Mucosa of stomach (tissue), 1 donor: ENCODE measurements at regions not wholly inside any gene's neighbourhood (a gene's known extent, or its start where the extent isn't known, plus 50 kb on each side); places are given as distances from the start of the nearest gene placed in this dataset.

Experiments
- H3K27me3 ChIP-seq: one replicate; pipeline ENCODE4 v1.7.0; 2013; ENCODE audit warnings: mild to moderate bottlenecking, low read length; ENCODE audit not compliant: control insufficient read depth, insufficient read depth
- H3K36me3 ChIP-seq: one replicate; pipeline ENCODE4 v1.7.0; 2013; ENCODE audit warnings: low read length; ENCODE audit not compliant: control insufficient read depth, insufficient read depth
- H3K4me1 ChIP-seq: one replicate; pipeline ENCODE4 v1.7.0; 2013; ENCODE audit warnings: mild to moderate bottlenecking, low read length; ENCODE audit not compliant: control insufficient read depth, insufficient read depth
- H3K4me3 ChIP-seq: one replicate; pipeline ENCODE4 v1.7.0; 2013; ENCODE audit warnings: low read length
- H3K9ac ChIP-seq: one replicate; pipeline ENCODE4 v1.7.0; 2013; ENCODE audit warnings: mild to moderate bottlenecking, low read length, moderate library complexity
- H3K9me3 ChIP-seq: one replicate; pipeline ENCODE4 v1.7.0; 2013; ENCODE audit warnings: mild to moderate bottlenecking, low read length, moderate library complexity; ENCODE audit not compliant: control insufficient read depth
- donor health status: Pancreatic carcinoma.

DNA sequence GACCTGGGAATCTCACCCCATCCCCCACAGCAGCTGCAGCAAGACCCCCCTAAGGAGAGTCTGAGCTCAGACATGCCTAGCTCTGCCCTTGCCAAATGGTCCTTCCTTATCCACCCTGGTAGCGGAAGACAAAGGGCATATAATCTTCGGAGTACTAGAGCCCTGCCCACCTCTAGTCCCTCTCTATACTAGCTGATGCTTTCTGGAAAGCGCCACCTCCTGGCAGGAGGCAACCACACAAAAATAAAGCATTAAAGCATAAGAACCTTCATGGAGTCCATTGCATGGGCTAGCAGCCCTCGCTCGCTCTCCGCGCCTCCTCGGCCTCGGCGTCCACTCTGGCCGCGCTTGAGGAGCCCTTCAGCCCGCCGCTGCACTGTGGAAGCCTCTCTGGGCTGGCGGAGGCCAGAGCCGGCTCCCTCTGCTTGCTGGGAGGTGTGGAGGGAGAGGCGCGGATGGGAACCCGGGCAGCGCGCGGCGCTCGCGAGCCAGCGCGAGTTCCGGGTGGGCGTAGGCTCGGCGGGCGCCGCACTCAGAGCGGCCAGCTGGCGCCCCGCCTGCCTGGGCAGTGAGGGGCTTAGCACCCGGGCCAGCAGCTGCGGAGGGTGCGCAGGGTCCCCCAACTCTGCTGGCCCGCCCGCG is 941.2 kb downstream of the SUCLG1 start:
- Histone ChIP-seq H3K4me1 (no peaks in the 10 kb centered on the region), H3K36me3 (no peaks in the 10 kb centered on the region), H3K4me3 (no peak overlapping the region), H3K9me3 (no peaks in the 10 kb centered on the region), H3K27me3 (no peaks in the 10 kb centered on the region), H3K9ac (no peak overlapping the region)

DNA sequence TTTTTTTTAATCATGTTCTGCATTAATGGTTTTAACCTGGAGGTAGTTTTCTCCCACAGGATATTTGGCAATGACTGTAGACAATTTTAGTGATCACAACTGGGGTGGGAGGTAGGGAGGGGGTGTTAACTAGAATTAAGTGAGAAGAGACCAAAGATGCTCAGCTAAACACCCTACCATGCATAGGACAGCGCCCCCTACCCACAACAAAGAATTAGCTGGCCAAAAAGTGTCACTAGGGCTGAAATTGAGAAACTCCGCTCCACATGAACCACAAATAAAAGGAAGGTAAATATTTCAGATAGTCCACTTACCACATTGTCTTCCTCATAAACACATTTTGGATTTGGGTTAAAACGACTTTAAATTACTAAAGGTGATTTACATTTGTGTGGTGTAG is 942.6 kb downstream of the SUCLG1 start:
- Histone ChIP-seq H3K9me3 (no peaks in the 10 kb centered on the region), H3K27me3 (no peaks in the 10 kb centered on the region), H3K36me3 (no peaks in the 10 kb centered on the region), H3K4me1 (no peaks in the 10 kb centered on the region), H3K4me3 (no peak overlapping the region), H3K9ac (no peak overlapping the region)

DNA sequence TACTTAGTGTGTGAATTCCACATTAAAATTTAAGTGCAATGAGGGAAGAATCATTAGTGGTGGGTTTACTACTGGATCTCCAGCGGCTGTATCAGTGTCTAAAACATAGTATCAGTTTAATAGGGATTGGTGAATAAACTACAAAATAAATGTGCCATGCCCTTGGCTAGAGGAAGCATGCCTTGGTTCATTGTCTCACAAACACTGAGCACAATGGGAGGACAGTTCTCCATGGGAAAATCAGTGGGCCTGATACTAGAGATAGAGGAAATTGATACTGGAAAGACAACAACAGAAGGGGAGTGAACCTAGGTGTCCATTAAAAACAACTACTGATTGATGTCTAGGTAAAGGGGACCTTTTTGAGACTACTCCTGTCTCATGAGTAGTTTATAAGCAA is 971.6 kb downstream of the SUCLG1 start:
- H3K27me3 ChIP-seq, result no peaks in the 10 kb centered on the region
- H3K9ac ChIP-seq, result no peak overlapping the region
- H3K36me3 ChIP-seq, result no peaks in the 10 kb centered on the region
- no peaks in the 10 kb centered on the region for H3K4me1 ChIP-seq
- H3K4me3 ChIP-seq, result no peak overlapping the region
- H3K9me3 ChIP-seq, result no peaks in the 10 kb centered on the region

DNA sequence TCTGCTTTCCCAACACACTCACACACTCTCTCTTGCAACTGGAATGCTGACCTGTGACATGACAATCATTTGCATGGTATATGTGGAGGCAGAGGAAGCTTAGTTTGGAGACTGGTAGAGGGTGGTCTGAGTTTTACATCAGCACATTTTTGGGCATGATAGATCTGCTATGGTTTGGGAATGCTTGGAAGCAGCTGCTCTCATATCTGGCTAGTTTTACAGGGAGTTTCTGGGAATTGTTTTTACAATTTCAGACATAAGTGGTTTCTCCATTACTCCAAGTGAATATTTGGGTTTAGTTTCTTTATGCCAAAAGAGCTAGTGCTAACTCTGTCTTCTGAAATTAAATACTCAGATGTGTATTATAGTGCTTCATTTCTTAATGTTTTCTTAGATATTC is 977.6 kb downstream of the SUCLG1 start:
- no peaks in the 10 kb centered on the region for H3K36me3 ChIP-seq
- H3K4me1 ChIP-seq, result no peaks in the 10 kb centered on the region
- H3K27me3 ChIP-seq, result no peaks in the 10 kb centered on the region
- H3K9me3 ChIP-seq, result no peaks in the 10 kb centered on the region
- no peak overlapping the region for H3K9ac ChIP-seq
- no peak overlapping the region for H3K4me3 ChIP-seq

DNA sequence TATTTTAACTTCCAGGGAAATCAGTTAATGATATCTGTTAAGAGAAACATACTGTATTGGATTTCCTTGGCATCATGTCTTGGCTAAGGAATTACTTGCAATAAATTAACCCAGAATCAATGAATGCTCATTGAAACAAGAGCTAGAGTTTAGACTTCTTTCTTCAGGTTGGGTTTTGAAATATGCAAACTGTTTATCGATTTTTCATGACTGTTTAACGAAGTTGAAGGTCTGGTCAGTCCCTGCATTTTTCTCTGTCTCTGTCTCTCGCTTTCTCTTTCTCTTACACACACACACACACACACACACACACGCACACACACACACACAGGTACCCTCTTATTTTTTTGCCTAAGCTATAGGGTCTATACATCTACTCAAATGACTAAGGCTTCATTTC is 981.0 kb downstream of the SUCLG1 start:
- H3K4me1 ChIP-seq, result no peaks in the 10 kb centered on the region
- H3K9me3 ChIP-seq, result no peaks in the 10 kb centered on the region
- no peaks in the 10 kb centered on the region for H3K27me3 ChIP-seq
- H3K9ac ChIP-seq, result no peak overlapping the region
- no peak overlapping the region for H3K4me3 ChIP-seq
- H3K36me3 ChIP-seq, result no peaks in the 10 kb centered on the region

DNA sequence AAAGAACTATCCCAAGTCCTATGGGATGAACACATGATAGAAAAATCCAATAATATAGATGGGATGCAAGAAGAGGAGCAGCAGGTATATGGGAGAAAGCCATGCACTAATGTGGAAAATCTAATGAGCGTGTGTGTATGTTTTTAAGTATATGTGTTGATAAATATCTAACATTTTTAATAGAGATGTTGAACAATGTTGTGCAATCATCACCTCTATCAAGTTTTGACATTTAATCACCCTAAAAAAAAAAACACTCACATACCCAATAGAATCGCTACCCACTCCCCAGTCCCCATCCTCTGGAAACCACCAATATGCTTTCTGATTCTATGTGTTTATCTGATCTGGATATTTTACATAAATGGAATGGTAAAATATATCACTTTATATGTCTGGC is 983.7 kb downstream of the SUCLG1 start:
- Histone ChIP-seq H3K9ac (no peak overlapping the region), H3K4me3 (no peak overlapping the region), H3K36me3 (no peaks in the 10 kb centered on the region), H3K9me3 (no peaks in the 10 kb centered on the region), H3K4me1 (no peaks in the 10 kb centered on the region), H3K27me3 (no peaks in the 10 kb centered on the region)

DNA sequence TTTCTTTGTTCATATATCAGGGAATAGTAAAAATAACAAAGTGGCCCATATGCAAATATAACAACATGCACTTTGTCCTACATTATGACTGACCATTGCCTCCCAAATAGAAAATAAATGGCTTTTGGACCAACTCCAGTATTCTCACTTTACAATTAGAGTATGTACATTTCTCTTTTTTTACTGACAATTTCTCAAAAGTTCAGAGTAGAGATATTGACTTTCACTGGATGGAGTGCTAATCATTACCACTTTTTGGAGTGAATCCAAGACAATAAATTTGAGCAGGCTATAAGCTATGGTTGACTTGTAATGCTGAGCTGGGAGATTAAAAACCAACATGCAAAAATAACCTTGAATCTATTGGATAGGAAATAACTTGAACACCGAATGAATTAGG is 987.4 kb downstream of the SUCLG1 start:
- no peaks in the 10 kb centered on the region for H3K9me3 ChIP-seq
- H3K36me3 ChIP-seq, result no peaks in the 10 kb centered on the region
- no peaks in the 10 kb centered on the region for H3K4me1 ChIP-seq
- no peaks in the 10 kb centered on the region for H3K27me3 ChIP-seq
- no peak overlapping the region for H3K9ac ChIP-seq
- no peak overlapping the region for H3K4me3 ChIP-seq

DNA sequence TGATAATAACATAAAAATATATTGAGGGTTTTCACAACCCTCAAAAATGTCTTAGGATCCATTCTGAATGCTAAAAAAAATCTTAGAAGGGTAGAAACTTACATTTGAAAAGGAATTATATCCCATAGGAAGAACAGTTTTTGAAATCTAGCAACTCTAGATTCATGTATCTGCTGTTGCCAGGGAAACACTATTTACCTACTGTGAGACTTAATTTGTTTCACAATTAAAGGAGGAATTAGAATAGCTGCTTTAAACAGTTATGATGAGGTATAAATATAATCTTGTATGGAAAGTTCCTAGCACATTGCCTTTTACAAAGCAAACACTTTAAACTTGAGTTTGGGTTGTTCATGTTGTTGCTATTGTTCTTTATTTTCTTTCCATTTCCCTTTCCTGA is 988.2 kb downstream of the SUCLG1 start:
- H3K36me3 ChIP-seq, result no peaks in the 10 kb centered on the region
- H3K27me3 ChIP-seq, result no peaks in the 10 kb centered on the region
- H3K9me3 ChIP-seq, result no peaks in the 10 kb centered on the region
- no peak overlapping the region for H3K9ac ChIP-seq
- no peaks in the 10 kb centered on the region for H3K4me1 ChIP-seq
- H3K4me3 ChIP-seq, result no peak overlapping the region

DNA sequence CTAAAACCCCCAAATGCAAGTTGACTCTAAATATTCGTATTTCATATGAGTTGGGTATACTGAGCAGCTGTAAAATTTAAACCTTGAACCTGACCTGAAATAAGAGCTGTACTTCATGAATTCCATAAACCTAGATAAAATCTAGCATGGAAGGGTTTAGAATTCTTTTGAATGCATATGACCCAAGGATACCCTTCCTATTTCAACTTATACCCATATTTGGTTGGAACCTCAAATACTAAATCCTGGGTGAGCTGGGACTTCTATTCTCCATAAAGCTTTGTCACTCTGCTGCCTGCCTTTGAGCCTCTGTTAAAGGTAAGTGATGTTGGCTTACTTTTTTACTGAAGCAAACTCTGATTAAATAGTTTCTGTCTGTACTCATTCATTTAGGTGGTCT is 994.6 kb downstream of the SUCLG1 start:
- no peaks in the 10 kb centered on the region for H3K36me3 ChIP-seq
- H3K9ac ChIP-seq, result no peak overlapping the region
- H3K27me3 ChIP-seq, result no peaks in the 10 kb centered on the region
- no peaks in the 10 kb centered on the region for H3K4me1 ChIP-seq
- no peaks in the 10 kb centered on the region for H3K9me3 ChIP-seq
- H3K4me3 ChIP-seq, result no peak overlapping the region

DNA sequence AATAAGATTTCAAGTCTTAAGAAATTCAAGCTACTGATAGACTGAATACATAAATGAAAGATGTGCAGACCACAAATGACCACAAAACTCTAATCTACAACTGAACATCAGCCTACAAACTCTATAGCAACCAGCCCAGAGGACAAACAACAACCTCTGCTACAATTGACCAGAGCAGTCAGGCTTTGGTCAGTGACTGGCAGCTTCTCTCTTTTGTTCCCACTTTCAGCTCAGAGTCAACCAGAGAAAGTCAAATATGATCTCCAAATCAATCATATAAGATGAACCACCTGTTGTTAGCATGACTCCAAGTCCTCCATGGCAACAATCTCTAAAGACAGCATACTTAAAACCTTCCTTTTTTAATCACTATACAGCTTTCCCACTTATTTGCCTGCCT is 996.2 kb downstream of the SUCLG1 start:
- Histone ChIP-seq H3K9ac (no peak overlapping the region), H3K4me3 (no peak overlapping the region), H3K27me3 (no peaks in the 10 kb centered on the region), H3K9me3 (no peaks in the 10 kb centered on the region), H3K36me3 (no peaks in the 10 kb centered on the region), H3K4me1 (no peaks in the 10 kb centered on the region)

DNA sequence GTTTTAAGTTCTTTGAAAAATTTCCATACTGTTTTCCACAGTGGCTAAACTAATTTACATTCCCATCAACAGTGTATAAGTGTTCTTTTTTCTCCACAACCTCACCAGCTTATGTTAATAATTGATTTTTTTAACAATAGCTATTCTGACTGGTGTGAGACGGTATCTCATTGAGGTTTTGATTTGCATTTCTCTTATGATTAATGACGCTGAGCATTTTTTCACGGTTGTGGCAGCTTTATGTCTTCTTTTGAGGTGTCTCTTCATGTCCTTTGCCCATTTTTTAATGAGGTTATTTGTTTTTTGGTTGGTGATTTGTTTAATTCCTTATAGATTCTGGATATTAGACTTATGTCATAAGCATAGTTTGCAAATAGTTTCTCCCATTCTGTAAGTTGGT is 997.9 kb downstream of the SUCLG1 start:
- no peaks in the 10 kb centered on the region for H3K9me3 ChIP-seq
- H3K9ac ChIP-seq, result no peak overlapping the region

DNA sequence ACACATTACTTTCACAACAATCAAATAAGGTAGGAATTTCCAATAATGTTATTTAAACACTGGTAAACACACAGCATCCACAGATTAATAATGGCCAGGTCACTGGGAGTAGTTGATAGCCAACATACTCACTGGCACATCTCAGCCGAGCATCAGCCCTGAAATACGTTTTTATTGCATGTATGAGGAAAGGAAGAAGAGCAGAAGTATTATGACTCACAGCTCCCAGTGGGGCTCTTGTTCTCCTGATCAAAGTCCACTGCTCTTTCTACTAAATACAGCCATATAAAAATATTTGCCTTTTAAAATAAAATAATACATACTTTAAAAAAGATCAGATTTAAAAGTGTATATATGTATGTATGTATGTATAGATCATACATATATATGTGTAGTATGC is 999.6 kb downstream of the SUCLG1 start:
- Histone ChIP-seq H3K27me3 (no peaks in the 10 kb centered on the region), H3K9ac (no peak overlapping the region), H3K4me1 (no peaks in the 10 kb centered on the region), H3K9me3 (no peaks in the 10 kb centered on the region), H3K4me3 (no peak overlapping the region), H3K36me3 (no peaks in the 10 kb centered on the region)

More for the DNA sequence above, 997.9 kb downstream of the SUCLG1 start:
- Histone ChIP-seq H3K27me3 (no peaks in the 10 kb centered on the region), H3K4me1 (no peaks in the 10 kb centered on the region), H3K36me3 (no peaks in the 10 kb centered on the region), H3K4me3 (no peak overlapping the region)

DNA sequence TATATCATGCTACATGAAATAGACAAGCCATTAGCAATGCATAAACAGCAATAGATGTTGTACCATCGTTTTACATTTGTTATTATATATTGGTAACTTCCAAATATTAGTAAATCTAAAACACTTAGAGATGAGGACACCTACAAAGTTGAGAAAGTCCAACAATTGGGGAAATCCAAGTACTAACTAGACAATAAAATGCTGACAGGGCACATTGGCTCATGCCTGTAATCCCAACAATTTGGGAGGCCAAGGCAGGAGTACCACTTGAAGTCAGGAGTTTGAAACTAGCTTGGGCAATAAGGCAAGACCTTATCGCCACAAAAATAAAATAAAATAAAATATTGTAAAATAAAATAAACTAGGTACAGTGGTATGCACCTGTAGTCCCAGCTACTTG is 1023.1 kb downstream of the SUCLG1 start:
- H3K27me3 ChIP-seq, result no peaks in the 10 kb centered on the region
- H3K36me3 ChIP-seq, result no peaks in the 10 kb centered on the region
- no peaks in the 10 kb centered on the region for H3K9me3 ChIP-seq
- no peak overlapping the region for H3K9ac ChIP-seq
- H3K4me3 ChIP-seq, result no peak overlapping the region
- H3K4me1 ChIP-seq, result no peaks in the 10 kb centered on the region
